SU-DHL-6 (cell line): ENCODE measurements at regions not wholly inside any gene's neighbourhood (a gene's known extent, or its start where the extent isn't known, plus 50 kb on each side); places are given as distances from the start of the nearest gene placed in this dataset.

ENCODE experiments used
- CTCF ChIP-seq: fragments of 200-600 bp; sonication (generic); IDR thresholded peaks from one replicate; pipeline ENCODE4 v1.5.1; 2017; ENCODE audit warnings: antibody characterized with exemption, mild to moderate bottlenecking, low read length, moderate library complexity; ENCODE audit not compliant: insufficient read depth, poor library complexity, severe bottlenecking
- EZH2phosphoT487 ChIP-seq: fragments of 200-600 bp; sonication (generic), shearing (Covaris generic); conservative IDR thresholded peaks from 2 replicates; pipeline ENCODE4 v1.6.1; 2018; ENCODE audit warnings: mild to moderate bottlenecking, antibody characterized with exemption, low read length, moderate library complexity, mixed read lengths

GRCh38 chr18:60936101-60936500 lies 397.1 kb upstream of the CDH20 start:
- TF ChIP-seq CTCF (no peak), EZH2phosphoT487 (no peak)
